HG03457 (cell line): ENCODE measurements at regions not wholly inside any gene's neighbourhood (a gene's known extent, or its start where the extent isn't known, plus 50 kb on each side); places are given as distances from the start of the nearest gene placed in this dataset.

ENCODE experiments used
- ATAC-seq: cut with Tn5 transposase; IDR thresholded peaks from one replicate; pipeline ENCODE4 v1.9.1; 2021; ENCODE audit warnings: moderate number of reproducible peaks; ENCODE audit not compliant: unreplicated experiment

GRCh38 chr11:19525714-19526113 lies 186.9 kb upstream of the NAV2 start:
- ATAC-seq = no peak

GRCh38 chr11:19525276-19525675 lies 187.4 kb upstream of the NAV2 start:
- no peak for ATAC-seq

- ATAC-seq = no peak
These were observed 188.4 kb upstream of the NAV2 start for GRCh38 chr11:19524171-19524671.

GRCh38 chr11:19520681-19521080 lies 192.0 kb upstream of the NAV2 start:
- ATAC-seq = no peak

- ATAC-seq = no peak
These were observed 192.6 kb upstream of the NAV2 start for GRCh38 chr11:19519912-19520641.

- no peak for ATAC-seq
These were observed 193.3 kb upstream of the NAV2 start for GRCh38 chr11:19519353-19519752.

GRCh38 chr11:19513253-19513652 lies 199.4 kb upstream of the NAV2 start:
- no peak for ATAC-seq

- ATAC-seq = no peak
These were observed 200.0 kb upstream of the NAV2 start for GRCh38 chr11:19512618-19513017.

GRCh38 chr11:19511413-19512183 lies 201.0 kb upstream of the NAV2 start:
- ATAC-seq = no peak

- no peak for ATAC-seq
These were observed 201.6 kb upstream of the NAV2 start for GRCh38 chr11:19511066-19511412.

- ATAC-seq = no peak
These were observed 202.2 kb upstream of the NAV2 start for GRCh38 chr11:19510468-19510867.

GRCh38 chr11:19509215-19509614 lies 203.4 kb upstream of the NAV2 start:
- ATAC-seq = no peak

GRCh38 chr11:19508165-19508564 lies 204.5 kb upstream of the NAV2 start:
- no peak for ATAC-seq

GRCh38 chr11:19506816-19507486 lies 205.7 kb upstream of the NAV2 start:
- no peak for ATAC-seq

- no peak for ATAC-seq
These were observed 209.9 kb upstream of the NAV2 start for GRCh38 chr11:19502691-19503253.

- no peak for ATAC-seq
These were observed 211.0 kb upstream of the NAV2 start for GRCh38 chr11:19501631-19502030.

- no peak for ATAC-seq
These were observed 212.6 kb upstream of the NAV2 start for GRCh38 chr11:19499999-19500398.

- ATAC-seq = no peak
These were observed 213.5 kb upstream of the NAV2 start for GRCh38 chr11:19499026-19499669.

- no peak for ATAC-seq
These were observed 219.0 kb upstream of the NAV2 start for GRCh38 chr11:19493446-19494213.
